ENCODE measurements at regions not wholly inside any gene's neighbourhood (a gene's known extent, or its start where the extent isn't known, plus 50 kb on each side); places are given as distances from the start of the nearest gene placed in this dataset.

DNA sequence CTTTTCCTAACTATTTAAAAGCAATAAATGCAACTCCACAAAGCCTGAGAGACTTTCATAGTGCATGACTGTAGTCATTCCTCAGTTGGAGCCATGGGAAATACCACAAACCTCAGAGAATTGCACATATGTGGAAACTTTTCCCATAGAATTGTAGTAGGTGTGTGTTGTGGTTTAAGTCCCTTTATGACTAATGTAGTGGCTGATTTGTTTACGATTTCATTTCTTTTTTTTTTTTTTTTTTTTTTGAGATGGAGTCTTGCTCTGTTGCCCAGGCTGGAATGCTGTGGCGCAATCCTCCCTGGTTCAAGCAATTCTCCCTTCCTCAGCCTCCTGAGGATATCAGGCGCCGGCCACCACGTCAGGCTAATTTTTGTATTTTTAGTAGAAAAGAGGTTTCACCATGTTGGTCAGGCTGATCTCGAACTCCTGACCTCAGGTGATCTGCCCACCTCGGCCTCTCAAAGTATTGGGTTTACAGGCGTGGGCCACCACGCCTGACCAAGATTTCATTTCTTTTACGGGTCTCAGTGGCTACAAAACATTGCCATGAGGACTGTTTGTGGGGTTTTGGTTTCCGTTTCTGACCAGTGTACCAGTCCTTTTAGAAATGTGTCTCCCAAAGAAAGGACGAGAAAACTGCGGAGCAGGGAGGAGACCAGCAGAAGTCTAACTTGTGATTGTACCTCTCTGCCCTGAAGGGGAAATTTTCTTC is 212.1 kb upstream of the MARCKS start:
- Histone ChIP-seq H4K20me1 (replicated peaks; ENCODE audit: insufficient read depth) (no peaks in the 10 kb centered on the region), H3K79me2 (replicated peaks; ENCODE audit: insufficient read depth) (no peaks in the 10 kb centered on the region), H3F3A (replicated peaks; ENCODE audit: low read depth) (no peaks in the 10 kb centered on the region), H3K4me3 (no peak overlapping the region), H3K9me2 (ENCODE audit: insufficient read depth) (no peaks in the 10 kb centered on the region), H3K27me3 (ENCODE audit: insufficient read depth) (no peaks in the 10 kb centered on the region), H2AFZ (no peak overlapping the region), H3K4me1 (ENCODE audit: insufficient read depth) (peaks cover 7% of the 10 kb centered on the region; the same call in 1 of the 2 replicates), H3K36me3 (ENCODE audit: insufficient read depth) (no peaks in the 10 kb centered on the region), H3K27ac (ENCODE audit: low read depth) (no peak overlapping the region), H3K4me2 (no peak overlapping the region)
- TF ChIP-seq JUNB (IDR thresholded peaks at IDR 0.05; ENCODE audit: unreplicated experiment): no peak
- TF ChIP-seq STAT1 (IDR thresholded peaks at IDR 0.05; ENCODE audit: unreplicated experiment): no peak
- TF ChIP-seq EZH2 (IDR thresholded peaks at IDR 0.05; ENCODE audit: low read depth, unreplicated experiment): no peak
- no peak for TF ChIP-seq ZNF114 (CRISPR knock-in tag; IDR thresholded peaks at IDR 0.05)
- no peak for TF ChIP-seq REST (IDR thresholded peaks at IDR 0.05; ENCODE audit: unreplicated experiment)
- TF ChIP-seq CREB1 (CRISPR knock-in tag; IDR thresholded peaks at IDR 0.05; ENCODE audit: low read depth): no peak
- TF ChIP-seq ZNF331 (CRISPR knock-in tag; IDR thresholded peaks at IDR 0.05; ENCODE audit: low read depth): no peak
- no peak for TF ChIP-seq NANOG (IDR thresholded peaks at IDR 0.05; ENCODE audit: borderline replicate concordance)
- no peak for TF ChIP-seq CTCF (conservative IDR thresholded peaks at IDR 0.05; ENCODE audit: low read depth in 2 of 2)
- TF ChIP-seq EZH2phosphoT487 (IDR thresholded peaks at IDR 0.05; ENCODE audit: unreplicated experiment): no peak
- TF ChIP-seq POLR2AphosphoS5 (IDR thresholded peaks at IDR 0.05; ENCODE audit: low read depth): no peak
- no peak for TF ChIP-seq ETS1 (IDR thresholded peaks at IDR 0.05)
- TF ChIP-seq ZNF462 (CRISPR knock-in tag; IDR thresholded peaks at IDR 0.05): no peak
- ATAC-seq (no peak), DNase-seq (ENCODE audit: low spot score) (no peak)
- Mint-ChIP-seq H3K9me3 (no peaks in the 10 kb centered on the region), H3K36me3 (ENCODE audit: low read depth) (no peaks in the 10 kb centered on the region), H3K27me3 (ENCODE audit: insufficient read depth, low read depth, poor library complexity) (peaks cover 9% of the 10 kb centered on the region), H3K4me3 (no peak overlapping the region), H3K4me1 (peaks cover 18% of the 10 kb centered on the region; the same call in 2 of the 3 replicates), H3K27ac (no peak overlapping the region)
